Erythroblast (primary cell): ENCODE measurements at regions not wholly inside any gene's neighbourhood (a gene's known extent, or its start where the extent isn't known, plus 50 kb on each side); places are given as distances from the start of the nearest gene placed in this dataset.

ENCODE experiments used
- GATA1 ChIP-seq: IDR thresholded peaks from 2 replicates; pipeline ENCODE4 v1.6.1; 2011; ENCODE audit warnings: low read depth, mild to moderate bottlenecking, control low read depth, low read length, moderate library complexity
- POLR2A ChIP-seq: IDR thresholded peaks from 2 replicates; pipeline ENCODE4 v1.6.1; 2011; ENCODE audit warnings: mild to moderate bottlenecking, low read length

GRCh38 chr2:180625006-180625844, 355.2 kb upstream of the UBE2E3 start:
- no peak for TF ChIP-seq POLR2A
- TF ChIP-seq GATA1 = no peak
